ENCODE measurements at regions not wholly inside any gene's neighbourhood (a gene's known extent, or its start where the extent isn't known, plus 50 kb on each side); places are given as distances from the start of the nearest gene placed in this dataset.

DNA sequence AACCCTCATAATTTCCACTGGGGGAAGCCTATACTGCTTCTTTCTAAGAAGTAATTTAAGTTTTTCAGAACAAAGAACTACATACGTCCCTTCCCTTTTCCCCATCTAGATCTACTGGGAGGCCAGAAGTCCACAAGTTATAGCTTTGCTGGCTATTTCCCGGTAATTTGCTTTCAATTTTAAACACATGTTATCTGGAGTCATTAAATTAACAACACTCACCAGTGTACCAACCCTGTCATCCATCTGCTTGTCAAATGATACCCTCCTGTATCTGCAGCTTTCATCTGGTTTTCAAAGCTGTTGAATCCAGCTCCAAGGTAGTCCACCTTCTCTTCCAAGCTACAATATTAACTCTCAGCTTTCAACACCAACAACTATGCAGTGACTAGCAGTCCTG is 466.7 kb upstream of the PKN2 start:
- TF ChIP-seq, protein P1, sequence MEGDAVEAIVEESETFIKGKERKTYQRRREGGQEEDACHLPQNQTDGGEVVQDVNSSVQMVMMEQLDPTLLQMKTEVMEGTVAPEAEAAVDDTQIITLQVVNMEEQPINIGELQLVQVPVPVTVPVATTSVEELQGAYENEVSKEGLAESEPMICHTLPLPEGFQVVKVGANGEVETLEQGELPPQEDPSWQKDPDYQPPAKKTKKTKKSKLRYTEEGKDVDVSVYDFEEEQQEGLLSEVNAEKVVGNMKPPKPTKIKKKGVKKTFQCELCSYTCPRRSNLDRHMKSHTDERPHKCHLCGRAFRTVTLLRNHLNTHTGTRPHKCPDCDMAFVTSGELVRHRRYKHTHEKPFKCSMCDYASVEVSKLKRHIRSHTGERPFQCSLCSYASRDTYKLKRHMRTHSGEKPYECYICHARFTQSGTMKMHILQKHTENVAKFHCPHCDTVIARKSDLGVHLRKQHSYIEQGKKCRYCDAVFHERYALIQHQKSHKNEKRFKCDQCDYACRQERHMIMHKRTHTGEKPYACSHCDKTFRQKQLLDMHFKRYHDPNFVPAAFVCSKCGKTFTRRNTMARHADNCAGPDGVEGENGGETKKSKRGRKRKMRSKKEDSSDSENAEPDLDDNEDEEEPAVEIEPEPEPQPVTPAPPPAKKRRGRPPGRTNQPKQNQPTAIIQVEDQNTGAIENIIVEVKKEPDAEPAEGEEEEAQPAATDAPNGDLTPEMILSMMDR (conservative IDR thresholded peaks at IDR 0.05; ENCODE audit: low read depth, low read length) = no peak
- TF ChIP-seq EZH2 (IDR thresholded peaks at IDR 0.05; ENCODE audit: borderline replicate concordance, low read depth, low read length, poor library complexity, severe bottlenecking) = no peak

Data from A673 (cell line).